Activated CD4-positive, alpha-beta T cell treated with anti-CD3 and anti-CD28 coated beads, Interleukin-2, amount 50 U/mL, for 48 hours (primary cell): ENCODE measurements at regions not wholly inside any gene's neighbourhood (a gene's known extent, or its start where the extent isn't known, plus 50 kb on each side); places are given as distances from the start of the nearest gene placed in this dataset.

ENCODE experiments used
- DNase-seq, 2 experiments: peaks; one replicate each; pipeline ENCODE4 v3.0.0-alpha.2; 2020

DNA sequence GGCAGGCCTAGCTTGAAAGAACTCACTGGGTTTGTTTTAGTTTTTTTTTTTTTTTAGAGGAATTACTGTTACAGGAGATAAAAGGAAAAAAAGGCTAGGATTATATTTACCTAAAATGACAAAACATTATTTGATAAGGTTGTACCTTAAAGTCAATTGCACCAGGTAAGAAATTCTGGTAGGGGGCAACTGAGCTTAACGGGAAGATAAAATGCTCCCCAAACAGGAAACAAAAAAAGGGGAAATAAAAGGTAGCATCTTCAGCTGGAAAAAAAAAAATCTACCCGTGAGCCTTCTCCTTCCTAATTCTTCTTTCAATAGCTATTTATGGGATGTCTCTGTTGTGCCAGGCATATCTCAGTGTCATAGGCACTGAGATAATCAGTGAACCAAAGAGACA is 164.5 kb downstream of the PIK3R1 start:
- no peak for DNase-seq

- DNase-seq, result no peak
Observed at GRCh38 chr5:68381060-68381459, 165.5 kb downstream of the PIK3R1 start.

- no peak for DNase-seq
Observed at GRCh38 chr5:68381909-68382308, 166.4 kb downstream of the PIK3R1 start.

DNA sequence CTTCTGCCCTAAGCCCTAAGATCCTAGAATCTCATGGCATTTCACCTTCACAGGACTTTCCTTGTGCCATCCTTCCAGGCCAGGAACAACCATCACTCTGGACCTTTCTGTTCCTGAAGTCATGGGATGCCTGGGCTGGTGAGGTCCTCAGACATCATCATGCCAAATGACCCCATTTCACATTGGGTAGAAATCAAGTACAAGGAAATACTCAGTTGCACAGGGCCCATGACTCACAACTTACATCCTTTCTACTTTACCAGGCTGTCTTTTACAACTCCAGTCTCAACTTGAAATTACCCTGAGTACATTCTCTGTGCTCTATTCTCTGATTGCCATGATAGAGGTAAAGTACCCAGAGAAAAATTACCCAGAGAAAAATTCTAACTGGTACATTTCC is 167.1 kb downstream of the PIK3R1 start:
- no peak for DNase-seq

DNA sequence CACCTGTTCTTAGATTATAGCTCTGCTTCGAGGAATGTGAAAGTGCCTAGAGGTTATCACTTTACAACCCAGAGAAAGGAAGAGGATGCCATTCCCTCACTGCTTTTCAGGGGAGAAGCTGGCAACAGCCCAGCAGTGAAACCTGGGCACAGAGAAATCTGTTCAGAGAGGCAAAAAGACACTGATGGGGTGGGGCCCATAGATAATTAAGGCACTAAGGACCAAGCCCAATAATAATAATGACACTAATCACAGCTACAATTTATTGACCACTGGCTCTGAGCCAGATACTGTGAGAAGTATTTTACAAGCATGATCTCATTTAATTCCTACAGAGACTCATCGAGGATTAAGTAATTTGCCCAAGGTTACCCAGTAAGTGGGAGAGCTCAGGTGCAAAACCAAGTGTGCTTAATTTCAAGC is 168.3 kb downstream of the PIK3R1 start:
- no peak for DNase-seq

DNA sequence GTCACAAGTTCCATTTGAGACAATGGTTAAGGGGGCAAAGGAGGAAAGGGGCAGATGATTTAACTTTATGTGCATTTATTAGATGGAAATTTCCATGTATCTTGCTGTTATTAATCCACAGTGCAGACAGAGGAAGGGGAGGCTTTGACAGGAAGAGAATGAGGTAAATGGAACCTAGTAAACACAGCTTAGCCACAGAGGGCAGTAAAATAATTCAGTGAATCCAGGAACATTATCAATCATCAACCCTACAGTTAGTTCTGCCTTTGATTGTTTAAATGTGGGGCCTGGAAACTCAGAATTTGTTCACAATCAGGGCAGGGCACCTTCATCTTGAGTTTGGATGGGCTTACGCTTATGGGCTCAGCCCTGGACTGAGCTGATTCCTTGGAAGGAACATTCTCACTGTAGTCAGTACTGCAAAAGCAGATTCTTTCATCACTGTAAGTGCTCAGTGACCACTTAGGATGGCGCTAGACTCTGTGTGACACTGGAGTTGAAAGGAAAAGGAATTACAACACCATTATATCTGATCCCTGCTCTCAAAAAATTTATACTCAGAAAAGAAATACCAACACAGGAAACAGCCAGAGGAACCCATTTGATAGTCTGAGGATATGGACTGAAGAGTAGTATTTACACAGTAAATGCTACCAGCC is 169.5 kb downstream of the PIK3R1 start:
- no peak for DNase-seq

DNA sequence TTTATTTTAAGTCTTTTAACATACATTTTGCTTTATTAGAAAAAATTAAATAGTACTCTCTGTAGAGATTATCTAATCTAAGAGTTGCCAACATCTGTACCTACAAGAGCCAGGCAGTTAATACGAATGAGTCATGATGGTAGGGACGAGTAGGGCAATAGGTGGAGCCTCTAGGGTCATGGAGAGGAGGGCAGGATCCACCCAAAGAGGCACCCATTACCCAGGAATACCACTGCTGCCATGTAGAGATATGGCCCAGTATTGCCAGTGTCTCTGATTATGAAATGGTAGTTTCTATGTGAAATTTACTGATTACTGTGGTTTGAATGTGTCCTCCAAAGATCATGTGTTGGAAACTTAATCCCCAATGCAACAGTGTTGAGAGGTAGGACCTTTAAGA is 170.4 kb downstream of the PIK3R1 start:
- DNase-seq, result no peak

DNA sequence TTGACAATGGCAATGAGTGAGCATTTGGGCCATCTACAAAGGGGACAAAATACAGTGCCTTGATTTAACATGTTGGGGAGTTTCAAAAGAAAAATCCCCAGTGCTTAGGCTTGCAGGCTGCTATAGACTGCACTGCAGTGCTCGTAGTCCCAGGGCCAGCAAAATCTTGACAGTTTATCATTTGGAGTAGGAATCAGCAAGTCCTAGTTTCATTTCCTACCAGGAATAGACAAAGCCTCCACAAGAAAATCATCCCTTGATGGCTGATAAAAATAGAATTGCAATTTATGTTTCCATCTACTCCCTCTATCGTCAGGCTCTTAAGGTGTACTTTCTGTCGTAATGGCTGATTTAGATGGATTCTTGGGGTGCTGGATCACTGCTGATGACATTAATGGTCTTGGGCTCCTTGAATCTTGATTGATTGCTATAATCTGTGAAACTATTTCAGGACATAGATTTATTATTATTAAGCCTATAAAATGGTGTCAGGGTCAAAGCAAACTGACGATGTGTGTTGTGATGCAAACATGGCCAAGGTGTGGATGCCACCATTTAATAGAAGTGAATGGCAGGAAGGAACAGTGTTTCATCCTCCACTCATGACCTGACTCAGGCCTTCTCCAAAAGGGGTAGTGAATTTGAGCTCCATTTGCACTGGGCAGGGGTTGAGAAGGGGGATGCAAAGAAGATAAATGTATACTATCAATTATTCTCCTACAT is 171.7 kb downstream of the PIK3R1 start:
- DNase-seq, result no peak

DNA sequence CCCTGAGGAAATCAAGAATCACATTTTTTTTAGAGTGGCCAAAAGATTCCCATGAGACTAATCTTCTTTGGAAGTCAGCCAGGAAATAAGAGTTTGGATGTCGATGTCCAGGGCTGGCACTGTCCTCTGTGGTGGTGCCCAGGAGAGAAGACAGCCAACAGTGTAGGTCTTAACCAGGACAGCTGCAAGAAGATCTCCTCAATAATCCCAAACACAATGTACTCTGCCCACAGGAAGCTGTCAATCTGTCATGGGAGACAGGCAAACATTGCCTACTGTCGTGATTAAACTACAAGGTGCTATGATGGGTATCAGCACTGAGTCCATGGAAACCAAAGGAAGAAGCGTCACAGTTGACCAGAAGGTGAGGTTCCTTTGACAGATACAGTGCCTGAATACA is 174.1 kb downstream of the PIK3R1 start:
- DNase-seq, result no peak

DNA sequence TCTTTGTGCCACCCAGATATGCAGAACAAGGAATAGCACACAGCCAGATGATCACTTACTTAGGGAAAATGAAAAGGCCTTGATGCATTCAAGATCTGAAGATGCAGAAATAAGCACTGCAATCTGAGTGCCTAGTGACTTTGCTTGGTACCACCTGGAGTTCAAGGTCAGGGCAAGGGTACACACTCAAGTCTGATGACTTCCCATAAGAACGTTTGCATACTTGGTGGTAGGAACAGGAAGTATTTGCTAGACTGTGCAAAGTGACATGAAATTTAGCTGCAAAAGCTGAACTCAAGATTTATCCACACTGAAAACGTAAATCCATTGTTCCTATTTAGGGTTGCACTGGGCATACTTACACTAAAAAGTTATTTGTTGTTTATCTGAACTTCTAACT is 177.1 kb downstream of the PIK3R1 start:
- DNase-seq, result no peak

GRCh38 chr5:68395302-68395701 is 179.7 kb downstream of the PIK3R1 start:
- no peak for DNase-seq

DNA sequence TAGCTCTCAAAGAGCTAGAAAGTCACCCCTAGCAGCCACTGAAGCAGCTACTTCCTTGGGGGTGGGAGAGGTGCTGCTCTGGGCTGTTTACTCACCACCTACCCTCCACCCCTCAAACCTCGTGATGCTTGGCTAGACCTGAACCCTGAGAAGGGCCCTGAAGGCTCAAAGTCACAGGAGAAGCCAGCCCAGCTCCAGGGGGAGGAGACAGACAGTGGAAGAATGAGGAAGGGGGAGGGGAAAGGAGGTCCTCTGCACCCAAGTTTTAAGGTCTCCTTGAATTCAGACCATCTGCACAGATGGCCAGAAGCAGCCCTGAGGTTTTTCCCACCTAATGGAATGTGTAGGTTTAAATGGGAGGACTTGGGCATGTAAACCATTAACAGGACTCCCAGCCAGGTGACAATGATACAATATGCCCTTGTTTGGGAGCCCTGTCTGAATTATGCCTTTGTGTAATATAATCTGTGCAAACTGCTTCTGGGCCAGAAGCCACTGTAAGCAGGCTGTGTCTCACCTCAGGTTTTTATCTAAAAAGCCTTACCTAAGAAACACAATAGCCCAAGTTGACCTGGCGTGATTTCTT is 180.5 kb downstream of the PIK3R1 start:
- DNase-seq, result no peak

DNA sequence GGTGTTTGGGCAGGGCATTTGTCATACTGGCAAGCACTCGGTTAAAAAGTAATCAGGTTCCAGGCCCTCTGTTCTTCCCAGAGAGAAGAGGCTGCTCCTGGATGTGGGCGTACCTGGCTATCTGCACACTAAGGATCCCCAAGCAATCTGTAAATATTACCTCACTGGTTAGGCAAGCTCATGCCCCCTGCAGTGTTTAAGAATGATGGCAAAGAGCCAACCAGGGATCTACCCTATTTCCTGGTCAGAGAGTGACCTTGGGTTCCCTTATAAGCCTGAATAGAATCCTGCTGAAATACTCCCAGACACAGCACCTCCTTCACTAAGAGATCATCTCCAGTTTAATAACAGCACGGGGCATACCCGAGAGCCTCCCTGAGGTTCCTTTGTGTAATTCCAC is 181.2 kb downstream of the PIK3R1 start:
- no peak for DNase-seq

GRCh38 chr5:68398146-68398812 is 182.7 kb downstream of the PIK3R1 start:
- DNase-seq, result no peak

- DNase-seq, result no peak
Observed at GRCh38 chr5:68403301-68403700, 187.7 kb downstream of the PIK3R1 start.

DNA sequence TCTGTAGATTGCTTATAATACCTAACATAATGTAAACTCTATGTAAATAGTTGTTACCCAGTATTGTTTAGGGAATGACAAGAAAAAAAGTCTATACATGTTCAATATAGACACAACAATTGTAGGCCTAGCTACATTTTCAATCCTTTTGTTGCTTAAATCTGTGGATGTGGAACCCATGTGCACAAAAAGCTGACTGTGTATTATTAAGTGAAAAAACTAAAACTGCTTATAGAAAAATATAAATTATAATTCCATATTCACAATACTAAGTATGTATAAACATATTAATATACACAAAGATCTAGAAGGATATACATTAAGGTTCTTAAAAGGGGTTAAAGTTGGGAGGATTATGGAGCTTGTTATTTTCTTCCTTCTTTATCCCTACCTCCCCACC is 188.7 kb downstream of the PIK3R1 start:
- DNase-seq, result no peak

DNA sequence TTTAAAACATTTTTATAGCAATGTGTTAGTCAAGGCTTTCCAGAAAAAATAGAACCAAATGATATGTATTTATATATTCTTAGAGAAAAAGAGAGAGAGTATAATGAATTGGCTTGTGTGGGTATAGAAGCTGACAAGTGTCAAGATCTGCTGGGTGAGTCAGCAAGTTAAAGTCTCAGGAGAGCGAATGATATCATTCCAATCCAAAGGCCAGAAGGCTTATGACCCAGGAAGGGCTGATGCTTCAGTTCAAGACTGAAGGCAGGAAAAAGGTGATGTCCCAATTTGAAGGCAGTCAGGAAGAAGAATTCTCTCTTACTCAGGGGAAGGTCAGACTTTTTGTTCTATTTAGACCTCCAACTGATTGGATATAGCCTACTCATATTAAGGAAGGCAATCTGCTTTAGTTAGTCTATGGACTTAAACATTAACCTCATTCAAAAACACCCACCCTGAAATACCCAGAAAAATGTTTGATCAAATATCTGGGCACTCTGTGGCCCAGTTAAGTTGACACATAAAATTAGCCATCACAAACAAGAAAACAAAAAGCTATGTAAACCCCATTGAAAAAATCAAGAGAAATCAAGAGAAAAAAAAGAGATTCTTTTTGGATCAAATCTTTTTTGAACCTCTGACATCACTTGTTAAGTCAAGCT is 189.6 kb downstream of the PIK3R1 start:
- no peak for DNase-seq

GRCh38 chr5:68405784-68406743 is 190.5 kb downstream of the PIK3R1 start:
- DNase-seq, result no peak

DNA sequence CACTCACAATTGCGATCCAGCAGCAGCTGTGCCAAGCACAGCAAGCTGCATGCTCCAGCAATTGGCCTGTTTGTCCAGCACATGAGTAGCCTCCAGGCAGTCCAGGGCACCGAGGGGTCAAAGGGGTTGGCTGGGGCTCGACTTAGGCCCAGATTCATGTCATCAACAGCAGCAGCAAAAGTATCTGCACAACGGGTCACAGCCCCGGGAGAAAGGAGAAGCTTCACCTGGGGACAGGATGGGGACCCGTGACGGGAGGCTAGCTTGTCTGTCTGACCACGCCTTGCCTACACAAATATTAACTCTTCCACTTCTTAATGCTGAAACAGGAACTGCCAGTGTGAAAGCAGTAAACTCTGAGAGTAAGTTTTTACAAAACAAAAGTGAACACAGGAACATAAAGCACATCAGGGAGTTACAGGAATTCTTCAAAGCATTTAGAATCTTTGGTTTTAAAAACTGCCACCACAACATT is 191.2 kb downstream of the PIK3R1 start:
- no peak for DNase-seq

DNA sequence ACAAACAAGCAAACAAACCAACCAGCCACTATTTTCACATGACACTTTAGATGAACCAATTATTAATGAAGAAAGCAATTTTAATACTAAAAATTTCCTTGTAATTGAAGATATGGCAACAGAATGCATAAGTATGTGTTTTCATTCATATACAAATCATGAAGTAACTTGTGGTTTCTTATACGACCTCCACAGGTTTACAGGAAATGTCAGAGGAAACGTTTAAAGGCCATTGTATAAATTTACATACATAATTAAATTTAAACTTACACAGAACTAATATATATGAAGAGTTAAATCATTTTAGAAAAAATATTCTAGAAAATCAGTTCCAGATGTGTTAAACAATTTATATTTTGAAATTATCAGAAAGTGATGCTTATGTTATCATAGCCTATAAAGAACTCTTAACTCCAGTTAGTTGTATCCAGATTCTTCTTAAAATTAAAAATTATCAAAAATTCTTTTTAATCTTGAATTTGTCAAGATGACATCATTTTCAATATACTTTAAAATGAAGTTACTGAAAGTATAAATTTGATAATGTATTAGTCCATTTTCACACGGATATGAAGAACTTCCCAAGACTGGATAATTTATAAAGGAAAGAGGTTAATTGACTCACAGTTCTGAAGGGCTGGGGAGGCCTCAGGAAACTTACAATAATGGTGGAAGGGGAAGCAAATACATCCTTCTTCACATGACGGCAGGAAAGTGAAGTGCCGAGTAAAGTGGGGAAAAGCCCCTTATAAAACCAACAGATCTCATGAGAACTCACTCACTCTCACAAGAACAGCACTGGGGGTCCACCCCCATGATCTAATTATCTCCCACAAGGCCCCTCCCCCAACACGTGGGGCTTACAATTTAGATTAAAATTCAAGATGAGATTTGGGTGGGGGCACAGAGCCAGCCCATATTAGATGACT is 192.0 kb downstream of the PIK3R1 start:
- DNase-seq, result no peak

- no peak for DNase-seq
Observed at GRCh38 chr5:68408345-68408871, 192.9 kb downstream of the PIK3R1 start.
